Panc1 (cell line): ENCODE measurements at regions not wholly inside any gene's neighbourhood (a gene's known extent, or its start where the extent isn't known, plus 50 kb on each side); places are given as distances from the start of the nearest gene placed in this dataset.

ENCODE experiments used
- ATAC-seq: fragments of 200-7000 bp; cut with Tn5 transposase; 2 replicates; pipeline ENCODE4 v1.9.1; 2020; ENCODE audit warnings: mild to moderate bottlenecking, moderate library complexity
- BruUV-seq: library from RNA; stranded (reverse); fragments of 400-500 nt; replicated peaks from 2 replicates; lab custom pipeline; 2021; lab: Mats Ljungman, UMichigan
- CTCF ChIA-PET: fragments of 300-600 bp; sonication (Branson Sonifier 250); formaldehyde crosslinking; loops from one replicate; lab custom pipeline; 2022; ENCODE audit warnings: antibody characterized with exemption; lab: Charles Lee
- POLR2A ChIA-PET: fragments of 300-600 bp; sonication (Branson Sonifier 250); formaldehyde crosslinking; loops from one replicate; lab custom pipeline; 2022; ENCODE audit warnings: antibody characterized with exemption; lab: Charles Lee
- DNase-seq: peaks from one replicate; pipeline ENCODE4 v3.0.0-alpha.2; 2010; ENCODE audit warnings: low read depth, low spot score
- H3K27ac ChIP-seq: 2 replicates; pipeline ENCODE4 v1.5.1; 2011; ENCODE audit warnings: mild to moderate bottlenecking, low read length, inconsistent platforms
- H3K27me3 ChIP-seq: fragments of 200-500 bp; sonication (Bioruptor generic); 2 replicates; pipeline ENCODE4 v1.6.0; 2014; ENCODE audit warnings: low read length, inconsistent platforms; ENCODE audit not compliant: control insufficient read depth, insufficient read depth
- H3K36me3 ChIP-seq: fragments of 200-500 bp; sonication (Bioruptor generic); 2 replicates; pipeline ENCODE4 v1.5.1; 2014; ENCODE audit warnings: inconsistent platforms, mild to moderate bottlenecking, low read length, moderate library complexity; ENCODE audit not compliant: control insufficient read depth, insufficient read depth
- H3K4me1 ChIP-seq: 2 replicates; pipeline ENCODE4 v1.5.1; 2011; ENCODE audit warnings: inconsistent platforms, mild to moderate bottlenecking, low read length, moderate library complexity; ENCODE audit not compliant: control insufficient read depth, insufficient read depth
- H3K4me3 ChIP-seq, 2 experiments: 2 replicates each; pipeline ENCODE4 v1.5.1; 2011 to 2012; ENCODE audit warnings: low read depth in 2 of 2, low read length in 2 of 2, mild to moderate bottlenecking in 2 of 2, inconsistent platforms in 1 of 2, moderate library complexity in 1 of 2
- H3K9me3 ChIP-seq: fragments of 200-500 bp; sonication (Bioruptor generic); 2 replicates; pipeline ENCODE4 v1.5.1; 2014; ENCODE audit warnings: low read depth, mild to moderate bottlenecking, inconsistent platforms, low read length, moderate library complexity; ENCODE audit not compliant: control insufficient read depth, insufficient read depth
- POLR2AphosphoS5 ChIP-seq: IDR thresholded peaks from 2 replicates; pipeline ENCODE4 v1.6.1; 2012; ENCODE audit warnings: mild to moderate bottlenecking, low read depth, low read length, moderate library complexity
- SIN3A ChIP-seq: IDR thresholded peaks from 2 replicates; pipeline ENCODE4 v1.6.1; 2012; ENCODE audit warnings: low read depth, mild to moderate bottlenecking, low read length, moderate library complexity, borderline replicate concordance; ENCODE audit not compliant: insufficient read depth
- TCF7L2 ChIP-seq: IDR thresholded peaks from 2 replicates; pipeline ENCODE4 v1.6.1; 2011; ENCODE audit warnings: mild to moderate bottlenecking, low read depth, low read length, inconsistent platforms
- in situ Hi-C: cut with HindIII; loops from 2 replicates; pipeline ENCODE4 v1.10.0; 2016; ENCODE audit warnings: low sequenced_read_pairs, low pct_unique_long_range_greater_than_20kb
- intact Hi-C: fragments of 100-400 bp; cut with micrococcal nuclease; formaldehyde crosslinking; loops from one replicate; pipeline ENCODE4 v1.10.0; 2022; ENCODE audit not compliant: unreplicated experiment
- TF ChIP-seq, protein P1 (sequence below), 2 experiments: IDR thresholded peaks; 2 replicates each; pipeline ENCODE4 v1.6.1; 2011 to 2012; ENCODE audit warnings: low read depth in 2 of 2, control low read depth in 1 of 2, low read length in 1 of 2, mild to moderate bottlenecking in 1 of 2, moderate library complexity in 1 of 2; ENCODE audit not compliant: insufficient read depth in 1 of 2
- TF ChIP-seq, protein P2 (sequence below): fragments of 450-650 bp; IDR thresholded peaks from 2 replicates; pipeline ENCODE4 v1.5.1; 2017; ENCODE audit warnings: mild to moderate bottlenecking

DNA sequence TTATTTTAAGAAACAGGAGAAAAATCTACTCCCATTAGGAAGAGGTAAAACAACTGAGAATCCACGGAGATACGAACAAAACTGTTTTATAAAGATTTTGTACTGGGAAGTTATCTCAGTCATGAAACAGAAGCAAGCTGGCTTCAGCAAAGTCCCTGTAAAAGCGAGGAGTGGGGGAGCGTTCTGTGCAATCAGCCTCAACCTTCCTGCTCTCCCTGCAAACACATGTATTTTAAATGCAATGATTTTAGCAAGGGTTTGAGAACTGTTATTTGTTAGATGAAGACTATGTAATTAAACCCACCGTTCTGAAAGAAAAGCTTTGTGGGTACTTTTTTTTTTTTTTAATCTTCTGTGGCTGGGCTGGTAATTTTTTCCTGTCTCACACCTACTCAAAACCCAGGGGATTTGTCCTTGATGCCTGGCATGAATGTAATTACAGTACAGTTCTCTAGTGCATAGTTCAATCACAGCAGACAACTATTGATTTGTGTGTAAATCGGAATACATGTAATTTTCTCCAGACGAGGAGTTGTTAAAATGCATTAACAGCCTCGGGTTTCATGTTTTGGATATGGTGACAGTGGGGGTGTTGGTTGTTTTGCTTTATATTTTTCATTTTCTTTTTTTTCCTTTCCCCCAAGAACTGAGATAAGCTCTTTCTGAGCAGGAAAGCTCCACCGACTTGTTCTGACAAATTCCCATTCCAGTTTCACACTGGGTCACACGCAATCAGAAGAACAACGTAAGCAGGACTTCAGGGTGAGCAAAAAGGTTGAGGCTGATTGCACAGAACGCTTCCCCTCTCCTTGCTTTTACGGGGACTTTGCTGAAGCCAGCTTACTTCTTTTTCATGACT is 153.6 kb downstream of the PHLDA1 start:
- peak overlapping the region; percentile 99 for H3K27ac ChIP-seq
- intact Hi-C loops (no loop called here), in situ Hi-C loops (no loop called here)
- peak; percentile 80 for ATAC-seq
- BruUV-seq = no TSS peak
- CTCF ChIA-PET = no interaction called here
- H3K4me3 ChIP-seq = peak overlapping the region; percentile 12 to 21; a peak in 2 of 4 replicates
- H3K36me3 ChIP-seq = no peaks in the 10 kb centered on the region
- peaks cover 40% of the 10 kb centered on the region for H3K4me1 ChIP-seq
- H3K9me3 ChIP-seq = peaks cover 8% of the 10 kb centered on the region; the same call in 1 of the 2 replicates
- POLR2A ChIA-PET = no interaction called here
- DNase-seq = no peak
- no peaks in the 10 kb centered on the region for H3K27me3 ChIP-seq
- TF ChIP-seq, protein P1, sequence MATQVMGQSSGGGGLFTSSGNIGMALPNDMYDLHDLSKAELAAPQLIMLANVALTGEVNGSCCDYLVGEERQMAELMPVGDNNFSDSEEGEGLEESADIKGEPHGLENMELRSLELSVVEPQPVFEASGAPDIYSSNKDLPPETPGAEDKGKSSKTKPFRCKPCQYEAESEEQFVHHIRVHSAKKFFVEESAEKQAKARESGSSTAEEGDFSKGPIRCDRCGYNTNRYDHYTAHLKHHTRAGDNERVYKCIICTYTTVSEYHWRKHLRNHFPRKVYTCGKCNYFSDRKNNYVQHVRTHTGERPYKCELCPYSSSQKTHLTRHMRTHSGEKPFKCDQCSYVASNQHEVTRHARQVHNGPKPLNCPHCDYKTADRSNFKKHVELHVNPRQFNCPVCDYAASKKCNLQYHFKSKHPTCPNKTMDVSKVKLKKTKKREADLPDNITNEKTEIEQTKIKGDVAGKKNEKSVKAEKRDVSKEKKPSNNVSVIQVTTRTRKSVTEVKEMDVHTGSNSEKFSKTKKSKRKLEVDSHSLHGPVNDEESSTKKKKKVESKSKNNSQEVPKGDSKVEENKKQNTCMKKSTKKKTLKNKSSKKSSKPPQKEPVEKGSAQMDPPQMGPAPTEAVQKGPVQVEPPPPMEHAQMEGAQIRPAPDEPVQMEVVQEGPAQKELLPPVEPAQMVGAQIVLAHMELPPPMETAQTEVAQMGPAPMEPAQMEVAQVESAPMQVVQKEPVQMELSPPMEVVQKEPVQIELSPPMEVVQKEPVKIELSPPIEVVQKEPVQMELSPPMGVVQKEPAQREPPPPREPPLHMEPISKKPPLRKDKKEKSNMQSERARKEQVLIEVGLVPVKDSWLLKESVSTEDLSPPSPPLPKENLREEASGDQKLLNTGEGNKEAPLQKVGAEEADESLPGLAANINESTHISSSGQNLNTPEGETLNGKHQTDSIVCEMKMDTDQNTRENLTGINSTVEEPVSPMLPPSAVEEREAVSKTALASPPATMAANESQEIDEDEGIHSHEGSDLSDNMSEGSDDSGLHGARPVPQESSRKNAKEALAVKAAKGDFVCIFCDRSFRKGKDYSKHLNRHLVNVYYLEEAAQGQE (IDR thresholded peaks at IDR 0.05; ENCODE audit: insufficient read depth in 1 of 2, low read depth in 2 of 2, low read length in 1 of 2) = no peak
- TF ChIP-seq POLR2AphosphoS5 = 0 out of 2 replicates have a peak, but pooled peaks have one; percentile 27

DNA sequence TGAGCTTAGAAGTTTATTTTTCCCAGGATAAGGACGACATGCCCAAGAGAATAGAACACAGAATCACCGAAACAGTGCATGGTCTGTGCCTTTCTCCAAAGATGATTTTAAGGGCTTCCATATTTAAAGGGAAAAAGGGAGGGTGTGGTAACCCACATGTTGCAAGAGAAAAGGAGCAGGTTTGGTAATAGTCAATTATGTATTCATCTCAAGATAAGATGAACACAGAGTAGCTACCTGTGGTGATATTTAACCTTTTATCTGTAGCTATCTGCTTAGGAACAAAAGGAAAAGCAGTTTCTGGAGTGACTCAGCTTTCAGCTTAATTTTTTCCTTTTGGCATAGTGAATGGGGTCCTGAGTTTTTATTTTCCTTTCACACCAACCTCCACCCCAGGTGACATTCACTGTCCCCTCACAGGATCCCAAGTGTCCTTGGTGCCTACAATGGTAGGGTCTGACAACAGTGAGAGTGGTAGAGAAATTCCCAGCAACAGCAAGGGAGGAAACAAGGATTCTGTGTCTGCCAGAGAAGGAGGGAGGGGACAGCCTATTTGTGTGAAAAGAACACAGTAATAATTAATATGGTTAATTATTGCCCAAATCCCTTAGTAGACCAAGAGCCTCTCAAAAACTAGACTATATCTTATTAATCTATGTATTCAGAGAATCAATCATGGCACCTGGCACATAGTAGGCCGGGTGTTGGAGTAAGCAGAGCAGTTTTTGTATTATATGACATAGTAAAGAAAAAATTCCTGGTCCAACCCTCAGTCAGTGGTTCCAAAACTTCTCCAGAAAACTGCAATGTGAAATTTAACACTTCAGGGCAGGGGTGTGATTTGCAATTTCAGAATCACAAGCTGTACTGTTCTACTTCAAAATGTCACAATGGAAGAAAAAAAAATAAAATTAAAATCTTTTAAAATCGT is 154.5 kb downstream of the PHLDA1 start:
- Histone ChIP-seq H3K36me3 (no peaks in the 10 kb centered on the region), H3K4me3 (no peak overlapping the region), H3K9me3 (peaks cover 14% of the 10 kb centered on the region; the same call in 1 of the 2 replicates), H3K27ac (peak overlapping the region; percentile 99), H3K4me1 (peaks cover 33% of the 10 kb centered on the region), H3K27me3 (no peaks in the 10 kb centered on the region)
- ATAC-seq (0 out of 2 replicates have a peak, but pooled peaks have one; percentile 18), DNase-seq (no peak)
- no TSS peak for BruUV-seq
- no peak for TF ChIP-seq SIN3A
- TF ChIP-seq, protein P1 (IDR thresholded peaks at IDR 0.05; ENCODE audit: insufficient read depth in 1 of 2, low read depth in 2 of 2, low read length in 1 of 2) = no peak
- no peak for TF ChIP-seq POLR2AphosphoS5
- TF ChIP-seq, protein P2, sequence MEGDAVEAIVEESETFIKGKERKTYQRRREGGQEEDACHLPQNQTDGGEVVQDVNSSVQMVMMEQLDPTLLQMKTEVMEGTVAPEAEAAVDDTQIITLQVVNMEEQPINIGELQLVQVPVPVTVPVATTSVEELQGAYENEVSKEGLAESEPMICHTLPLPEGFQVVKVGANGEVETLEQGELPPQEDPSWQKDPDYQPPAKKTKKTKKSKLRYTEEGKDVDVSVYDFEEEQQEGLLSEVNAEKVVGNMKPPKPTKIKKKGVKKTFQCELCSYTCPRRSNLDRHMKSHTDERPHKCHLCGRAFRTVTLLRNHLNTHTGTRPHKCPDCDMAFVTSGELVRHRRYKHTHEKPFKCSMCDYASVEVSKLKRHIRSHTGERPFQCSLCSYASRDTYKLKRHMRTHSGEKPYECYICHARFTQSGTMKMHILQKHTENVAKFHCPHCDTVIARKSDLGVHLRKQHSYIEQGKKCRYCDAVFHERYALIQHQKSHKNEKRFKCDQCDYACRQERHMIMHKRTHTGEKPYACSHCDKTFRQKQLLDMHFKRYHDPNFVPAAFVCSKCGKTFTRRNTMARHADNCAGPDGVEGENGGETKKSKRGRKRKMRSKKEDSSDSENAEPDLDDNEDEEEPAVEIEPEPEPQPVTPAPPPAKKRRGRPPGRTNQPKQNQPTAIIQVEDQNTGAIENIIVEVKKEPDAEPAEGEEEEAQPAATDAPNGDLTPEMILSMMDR = no peak
- TF ChIP-seq TCF7L2 = no peak
- intact Hi-C loops (no loop called here), in situ Hi-C loops (no loop called here)
- CTCF ChIA-PET = no interaction called here
- POLR2A ChIA-PET = no interaction called here
